Umbilical cord (tissue), 1 donor: ENCODE measurements at regions not wholly inside any gene's neighbourhood (a gene's known extent, or its start where the extent isn't known, plus 50 kb on each side); places are given as distances from the start of the nearest gene placed in this dataset.

Experiments
- DNase-seq: peaks from one replicate; pipeline ENCODE4 v3.0.0-alpha.2; 2015; ENCODE audit warnings: low spot score

DNA sequence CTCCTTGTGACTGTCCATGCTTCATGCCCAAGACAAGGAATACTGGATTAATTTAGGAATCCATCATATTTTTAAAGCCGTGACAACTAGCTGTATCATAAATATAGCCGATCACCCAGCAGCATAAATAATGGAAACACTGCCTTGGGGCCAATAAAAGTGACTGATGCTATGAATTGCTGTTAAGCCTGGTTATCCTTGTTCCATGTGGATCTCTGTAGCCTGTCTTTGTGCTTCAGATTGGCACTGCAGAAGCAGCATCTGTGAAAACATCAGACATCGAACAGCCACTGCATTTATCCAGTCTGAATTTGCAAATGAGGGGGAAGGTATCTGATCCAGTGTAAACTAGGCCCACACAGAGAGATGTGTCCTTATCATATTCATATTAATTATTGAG lies 1181.8 kb downstream of the SORCS1 start:
- DNase-seq: no peak

GRCh38 chr10:105981679-105982078 lies 1182.8 kb downstream of the SORCS1 start:
- DNase-seq: no peak

DNA sequence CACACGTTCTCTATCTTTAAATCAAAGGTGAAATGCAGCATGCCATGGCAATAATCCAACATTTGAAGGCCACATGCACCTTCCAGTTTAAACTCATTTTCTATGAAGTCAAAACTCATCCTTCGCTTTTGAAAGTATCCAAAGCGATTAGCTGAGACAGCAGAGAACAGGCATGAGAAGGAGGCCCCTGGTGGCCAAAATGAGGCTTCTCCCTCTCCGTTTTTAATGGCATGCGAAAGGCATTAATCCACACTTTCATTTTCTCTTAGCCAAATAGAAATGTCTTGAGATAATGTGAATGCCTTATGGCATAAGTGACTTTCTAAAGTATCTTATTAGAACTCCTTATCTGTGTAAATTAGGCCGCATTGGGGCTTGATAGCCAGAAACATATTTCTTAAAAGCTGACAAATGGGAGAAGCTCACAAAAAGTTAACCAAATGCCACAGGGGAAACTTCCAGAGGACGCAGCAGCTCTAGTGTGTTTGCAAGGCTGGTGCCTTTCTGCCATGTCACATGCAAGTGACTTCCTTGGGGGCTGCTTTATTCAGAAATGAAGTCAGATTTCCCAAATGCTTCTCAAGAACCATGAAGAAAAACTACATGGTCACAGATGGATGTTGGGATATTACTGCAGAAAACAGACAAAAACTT lies 1189.6 kb downstream of the SORCS1 start:
- no peak for DNase-seq

DNA sequence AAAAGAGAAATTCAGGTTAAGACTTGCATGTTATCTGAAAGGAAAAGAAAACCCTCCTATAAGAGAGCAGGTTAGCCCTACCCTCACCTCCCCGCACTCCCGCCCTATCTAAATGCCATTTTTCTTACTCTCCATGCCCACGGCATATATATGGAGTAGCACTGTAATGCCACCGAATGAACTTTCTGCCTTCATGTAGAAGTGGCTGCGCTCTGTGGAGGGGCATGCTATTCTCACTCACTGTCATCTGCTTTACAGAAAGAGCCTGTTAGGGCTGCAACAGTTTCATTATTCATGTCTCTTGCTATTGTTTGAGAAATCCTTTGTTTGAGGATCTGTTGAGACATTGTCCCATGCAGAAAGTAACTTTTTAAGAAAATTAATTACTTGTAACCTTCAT lies 1190.6 kb downstream of the SORCS1 start:
- no peak for DNase-seq

DNA sequence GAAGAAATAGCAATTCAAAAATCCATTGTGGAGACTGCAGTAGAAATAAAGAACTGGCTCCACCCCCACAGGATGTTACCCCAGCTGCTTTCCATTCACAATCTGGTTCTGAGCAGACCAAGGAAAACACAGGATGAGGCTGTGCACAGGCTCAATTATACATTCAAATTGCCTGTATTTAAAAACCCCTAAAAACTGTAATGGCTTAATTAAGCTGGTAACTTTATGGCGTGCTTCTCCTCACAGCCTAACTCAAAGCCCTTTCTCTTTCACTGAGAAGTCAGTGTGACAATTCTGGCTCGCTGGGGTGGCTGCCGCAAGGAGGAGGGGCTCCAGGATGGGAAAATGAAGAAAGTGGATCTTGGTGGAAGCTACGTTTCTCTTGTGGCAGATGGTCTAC lies 1191.1 kb downstream of the SORCS1 start:
- no peak for DNase-seq

DNA sequence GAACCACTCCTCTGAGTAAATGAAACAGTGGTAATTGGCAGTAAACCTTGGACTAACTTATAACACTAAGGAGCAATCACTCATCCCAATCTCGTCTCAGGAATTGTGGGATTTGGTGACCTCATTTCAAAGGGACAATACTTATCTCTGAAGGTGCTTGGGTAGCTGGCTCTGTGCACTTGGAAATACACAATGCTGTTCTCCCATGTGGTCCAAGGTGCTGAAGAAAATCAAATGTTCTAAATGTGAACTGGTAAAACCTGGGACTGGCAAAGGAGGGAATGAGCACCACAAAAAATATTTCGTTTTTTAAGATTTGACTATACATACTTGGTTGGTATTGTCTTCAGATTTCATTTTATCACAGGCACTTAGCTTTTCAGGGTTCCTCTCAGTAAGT lies 1193.0 kb downstream of the SORCS1 start:
- no peak for DNase-seq

GRCh38 chr10:105969884-105970377 lies 1194.6 kb downstream of the SORCS1 start:
- DNase-seq: no peak

DNA sequence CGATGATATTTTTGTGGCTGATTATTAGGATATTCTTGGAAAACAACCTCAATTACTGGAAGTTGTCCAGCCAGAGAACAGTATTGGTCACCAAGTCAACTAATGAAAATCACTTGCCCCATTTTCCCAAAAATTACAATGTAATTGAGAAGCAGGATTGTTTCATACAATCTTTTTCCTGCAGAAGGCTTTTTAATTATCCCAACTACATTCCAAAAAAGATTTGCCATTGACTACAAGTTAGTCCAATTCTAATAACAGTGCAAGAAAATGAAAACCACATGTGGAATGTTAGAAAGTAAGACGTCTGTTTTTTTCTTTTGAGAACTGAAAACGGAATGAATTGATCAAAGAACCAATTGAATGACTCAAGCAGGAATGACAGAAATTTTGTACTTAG lies 1195.8 kb downstream of the SORCS1 start:
- no peak for DNase-seq

DNA sequence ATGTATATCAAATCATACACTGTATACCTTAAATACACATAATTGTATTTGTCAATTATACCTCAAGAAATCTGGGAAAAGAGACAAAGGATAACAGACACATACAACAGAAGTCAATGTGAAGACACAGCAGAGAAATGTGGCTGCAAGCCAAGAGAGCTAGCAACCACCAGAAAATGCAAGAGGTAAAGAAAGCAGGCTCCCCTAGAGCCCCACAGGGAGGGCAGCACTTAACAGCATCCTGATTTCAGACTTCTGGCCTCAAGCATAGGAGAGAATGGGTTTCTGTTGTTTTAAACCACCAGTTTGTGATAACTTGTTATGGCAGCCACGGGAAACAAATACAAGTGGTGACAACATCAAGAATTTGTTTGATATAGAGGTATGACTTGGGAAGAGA lies 1197.2 kb downstream of the SORCS1 start:
- DNase-seq: no peak

GRCh38 chr10:105965141-105965540 lies 1199.4 kb downstream of the SORCS1 start:
- DNase-seq: no peak

GRCh38 chr10:105964009-105964408 lies 1200.5 kb downstream of the SORCS1 start:
- no peak for DNase-seq

DNA sequence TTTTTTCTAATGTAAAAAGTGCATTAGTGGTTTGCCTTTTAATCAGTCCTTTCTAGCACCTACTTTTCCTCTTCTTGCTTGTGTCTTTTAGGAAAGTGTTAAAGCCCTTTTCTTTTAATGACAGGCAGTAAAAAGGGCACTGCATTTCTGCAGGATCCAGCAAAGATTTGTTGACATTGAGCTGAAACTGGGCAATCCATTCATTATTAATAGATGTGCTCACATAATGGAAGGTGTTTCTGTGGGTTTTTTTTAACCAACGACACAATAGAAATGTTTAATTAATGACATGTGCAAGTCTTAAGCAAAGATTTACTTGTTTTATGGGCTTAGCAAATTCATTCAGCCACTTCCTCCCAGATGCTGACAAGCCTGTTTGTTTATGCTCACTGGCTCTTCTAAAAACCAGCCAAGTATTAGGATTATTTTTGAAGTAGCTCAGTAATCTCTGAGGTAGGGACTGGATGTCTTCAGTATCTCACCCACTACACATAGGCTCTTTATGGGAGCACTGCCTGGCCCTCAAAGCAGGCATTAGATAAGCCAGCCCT lies 1201.1 kb downstream of the SORCS1 start:
- no peak for DNase-seq

- no peak for DNase-seq
Observed at GRCh38 chr10:105956550-105956949, 1208.0 kb downstream of the SORCS1 start.

- DNase-seq: no peak
Observed at GRCh38 chr10:105953861-105954260, 1210.6 kb downstream of the SORCS1 start.

GRCh38 chr10:105953056-105953455 lies 1211.5 kb downstream of the SORCS1 start:
- DNase-seq: no peak

DNA sequence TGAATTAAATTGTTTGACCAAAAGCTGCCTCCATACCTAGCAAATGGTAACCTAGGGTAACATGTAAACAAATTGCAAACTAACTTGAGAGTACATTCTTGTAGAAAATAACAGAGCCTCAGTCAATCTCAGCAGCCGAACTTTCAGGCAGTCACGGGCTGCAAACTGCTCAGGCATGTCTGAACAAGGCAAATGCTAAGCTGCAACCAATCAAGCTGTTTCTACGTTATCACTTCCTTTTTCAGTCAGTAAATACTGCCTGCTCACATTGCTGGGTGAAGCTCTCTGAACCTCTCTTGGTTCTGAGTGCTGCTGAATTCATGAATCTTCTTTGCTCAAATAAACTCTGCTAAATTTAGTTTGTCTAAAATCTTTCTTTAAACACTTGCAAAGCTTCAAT lies 1212.4 kb downstream of the SORCS1 start:
- peak; percentile 51 for DNase-seq

GRCh38 chr10:105950410-105950809 lies 1214.1 kb downstream of the SORCS1 start:
- DNase-seq: peak; percentile 60

DNA sequence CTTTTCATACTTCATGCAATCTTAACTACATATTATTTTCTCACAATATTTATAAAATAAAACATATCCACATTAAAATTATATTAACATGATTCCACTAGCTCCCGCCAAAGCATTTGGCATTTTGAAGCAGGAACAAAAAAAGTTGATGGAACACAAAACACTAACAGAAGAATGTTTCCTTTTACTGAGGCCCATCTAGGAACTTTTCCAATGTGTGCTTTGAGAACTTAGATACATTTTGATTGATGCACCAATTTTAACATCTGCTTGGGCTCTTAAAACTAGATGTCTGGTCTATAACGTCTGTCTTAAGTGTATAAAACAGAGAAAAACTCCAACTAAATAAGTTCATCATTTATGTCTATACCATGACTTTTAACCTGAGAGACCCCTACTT lies 1214.8 kb downstream of the SORCS1 start:
- DNase-seq: peak; percentile 52

GRCh38 chr10:105925045-105925785 lies 1239.3 kb downstream of the SORCS1 start:
- DNase-seq: no peak

DNA sequence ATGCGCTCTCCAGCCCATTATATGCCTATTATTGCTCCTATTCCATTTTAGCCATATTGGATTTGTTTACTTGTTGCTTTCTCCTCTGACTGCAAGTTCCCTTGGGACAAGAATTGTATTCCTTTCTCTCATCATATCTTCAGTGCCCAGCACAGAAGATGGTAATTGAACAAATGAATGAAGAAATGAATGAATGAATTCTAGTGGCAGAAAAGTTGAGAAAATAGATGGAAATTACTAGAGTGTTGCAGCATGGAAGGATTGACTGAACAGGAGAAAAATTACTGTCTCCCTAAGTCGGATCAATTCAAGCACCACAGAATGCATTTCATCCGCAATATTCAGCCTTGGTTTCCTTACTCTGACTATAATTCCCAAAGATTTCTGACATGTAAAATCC lies 1243.2 kb downstream of the SORCS1 start:
- no peak for DNase-seq

DNA sequence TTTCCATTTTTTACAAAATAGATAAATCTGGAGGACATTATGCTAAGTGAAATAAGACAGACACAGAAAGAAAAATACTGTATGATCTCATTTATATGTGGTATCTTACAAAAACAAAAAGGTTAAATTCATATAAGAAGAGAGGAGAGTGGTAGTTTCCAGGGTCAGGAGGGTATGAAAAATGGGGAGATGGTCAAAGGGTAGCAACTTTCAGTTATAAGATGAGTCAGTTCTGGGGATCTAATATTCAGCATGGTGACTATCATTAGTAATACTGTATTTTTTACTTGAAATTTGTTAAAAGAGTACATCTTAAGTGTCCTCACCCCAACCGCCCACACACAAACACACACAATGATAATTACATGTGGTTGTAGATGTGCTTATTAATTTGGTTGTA lies 1250.1 kb downstream of the SORCS1 start:
- no peak for DNase-seq

GRCh38 chr10:105908701-105909100 lies 1255.8 kb downstream of the SORCS1 start:
- DNase-seq: no peak

GRCh38 chr10:105885495-105885894 lies 1244.4 kb downstream of the SORCS3 start:
- DNase-seq: no peak
